Astrocyte of the spinal cord (primary cell): ENCODE measurements at regions not wholly inside any gene's neighbourhood (a gene's known extent, or its start where the extent isn't known, plus 50 kb on each side); places are given as distances from the start of the nearest gene placed in this dataset.

Experiments
- DNase-seq: peaks from one replicate; pipeline ENCODE4 v3.0.0; 2011; ENCODE audit warnings: low read depth, low spot score
- H3K4me3 ChIP-seq: 2 replicates; pipeline ENCODE4 v1.5.1; 2011; ENCODE audit warnings: low read depth, mild to moderate bottlenecking, low read length, moderate library complexity
- in situ Hi-C: cut with HindIII; loops from 2 replicates; pipeline ENCODE4 v1.10.0; 2017; ENCODE audit warnings: low sequenced_read_pairs
- TF ChIP-seq, protein P1 (sequence below): IDR thresholded peaks from 2 replicates; pipeline ENCODE4 v1.5.1; 2012; ENCODE audit warnings: low read depth, mild to moderate bottlenecking, low read length, inconsistent platforms

DNA sequence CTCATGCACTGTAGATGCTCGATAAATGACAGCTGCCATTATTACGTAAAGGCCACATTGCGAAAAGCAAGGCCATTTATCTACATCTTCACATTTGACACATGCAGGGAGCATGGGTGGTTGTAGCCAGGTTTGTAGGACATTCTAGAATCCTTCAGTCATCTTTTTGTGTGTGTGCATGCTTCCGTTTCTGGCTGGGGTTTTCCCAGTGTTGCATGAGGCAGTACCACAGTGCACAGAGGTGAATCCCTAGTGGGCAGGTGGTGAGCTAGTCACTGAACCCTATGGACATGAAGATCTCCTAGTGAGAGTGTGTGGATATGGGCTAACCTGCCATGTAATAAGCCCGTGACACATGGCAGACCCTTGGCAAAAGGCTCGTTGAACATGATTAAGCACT lies 151.8 kb upstream of the SLC14A2 start:
- in situ Hi-C loops, result no loop called here
- TF ChIP-seq, protein P1, sequence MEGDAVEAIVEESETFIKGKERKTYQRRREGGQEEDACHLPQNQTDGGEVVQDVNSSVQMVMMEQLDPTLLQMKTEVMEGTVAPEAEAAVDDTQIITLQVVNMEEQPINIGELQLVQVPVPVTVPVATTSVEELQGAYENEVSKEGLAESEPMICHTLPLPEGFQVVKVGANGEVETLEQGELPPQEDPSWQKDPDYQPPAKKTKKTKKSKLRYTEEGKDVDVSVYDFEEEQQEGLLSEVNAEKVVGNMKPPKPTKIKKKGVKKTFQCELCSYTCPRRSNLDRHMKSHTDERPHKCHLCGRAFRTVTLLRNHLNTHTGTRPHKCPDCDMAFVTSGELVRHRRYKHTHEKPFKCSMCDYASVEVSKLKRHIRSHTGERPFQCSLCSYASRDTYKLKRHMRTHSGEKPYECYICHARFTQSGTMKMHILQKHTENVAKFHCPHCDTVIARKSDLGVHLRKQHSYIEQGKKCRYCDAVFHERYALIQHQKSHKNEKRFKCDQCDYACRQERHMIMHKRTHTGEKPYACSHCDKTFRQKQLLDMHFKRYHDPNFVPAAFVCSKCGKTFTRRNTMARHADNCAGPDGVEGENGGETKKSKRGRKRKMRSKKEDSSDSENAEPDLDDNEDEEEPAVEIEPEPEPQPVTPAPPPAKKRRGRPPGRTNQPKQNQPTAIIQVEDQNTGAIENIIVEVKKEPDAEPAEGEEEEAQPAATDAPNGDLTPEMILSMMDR, result no peak
- no peak overlapping the region for H3K4me3 ChIP-seq
- DNase-seq, result no peak

DNA sequence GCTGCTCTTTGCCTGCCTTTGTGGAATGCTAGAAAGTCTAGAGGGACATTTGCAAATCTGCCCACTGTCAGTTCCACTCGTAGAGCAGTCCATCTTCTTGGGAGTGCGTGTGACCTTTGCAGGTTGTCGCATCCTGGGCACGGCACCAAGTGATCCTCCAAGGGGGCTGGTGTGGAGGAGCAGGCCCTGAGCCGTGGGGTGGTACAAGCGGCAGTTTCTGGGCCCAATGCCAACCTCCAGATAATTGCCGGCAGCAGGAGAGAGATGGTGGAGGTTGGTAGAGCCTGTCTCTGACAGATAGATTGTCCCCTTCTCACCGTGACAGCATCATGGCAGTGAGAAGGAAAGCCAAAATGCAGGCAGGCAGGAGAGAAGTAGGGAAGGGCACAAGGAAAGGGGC lies 150.7 kb upstream of the SLC14A2 start:
- TF ChIP-seq, protein P1, result no peak
- no peak for DNase-seq
- in situ Hi-C loops, result no loop called here
- H3K4me3 ChIP-seq, result no peak overlapping the region

DNA sequence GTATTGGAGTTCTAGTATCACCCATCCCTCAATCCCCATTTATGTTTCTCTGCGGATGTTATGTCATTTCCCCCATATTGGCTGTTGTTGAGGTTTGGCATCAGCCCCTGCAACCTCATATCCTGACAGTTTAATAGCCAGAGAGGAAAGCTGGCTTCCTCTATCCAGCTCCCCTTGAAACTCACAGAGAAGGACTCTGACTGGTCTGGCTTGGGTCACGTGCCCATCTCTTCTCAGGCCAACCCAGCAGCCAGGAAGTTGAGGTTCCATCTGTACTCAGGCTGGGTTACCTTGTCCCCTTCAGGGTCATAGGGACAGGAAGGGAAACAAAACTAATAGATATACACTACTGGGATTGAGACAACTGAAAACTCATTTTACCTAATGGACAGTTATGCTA lies 148.0 kb upstream of the SLC14A2 start:
- in situ Hi-C loops, result no loop called here
- TF ChIP-seq, protein P1, result no peak
- H3K4me3 ChIP-seq, result no peak overlapping the region
- DNase-seq, result no peak

DNA sequence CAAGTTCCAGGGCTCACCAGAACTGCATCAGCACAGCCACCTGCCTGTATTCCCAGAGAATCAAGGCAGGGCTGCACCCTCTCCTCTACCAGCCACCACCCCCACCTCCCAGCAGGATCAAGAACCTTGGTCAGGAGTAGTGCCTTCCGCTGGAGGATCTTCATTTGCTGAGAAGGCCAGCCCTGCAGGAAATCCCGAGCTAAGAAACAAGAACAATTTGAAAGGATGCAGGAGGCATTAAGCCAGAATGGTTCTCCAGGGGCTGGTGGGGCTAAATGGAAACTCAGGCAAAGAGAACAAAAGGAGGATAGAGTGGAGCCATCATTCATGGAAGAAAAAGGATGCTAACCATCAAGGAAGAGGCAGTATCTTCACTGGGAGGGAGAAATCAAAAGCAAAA lies 147.3 kb upstream of the SLC14A2 start:
- TF ChIP-seq, protein P1, result no peak
- H3K4me3 ChIP-seq, result no peak overlapping the region
- no peak for DNase-seq
- in situ Hi-C loops, result no loop called here

DNA sequence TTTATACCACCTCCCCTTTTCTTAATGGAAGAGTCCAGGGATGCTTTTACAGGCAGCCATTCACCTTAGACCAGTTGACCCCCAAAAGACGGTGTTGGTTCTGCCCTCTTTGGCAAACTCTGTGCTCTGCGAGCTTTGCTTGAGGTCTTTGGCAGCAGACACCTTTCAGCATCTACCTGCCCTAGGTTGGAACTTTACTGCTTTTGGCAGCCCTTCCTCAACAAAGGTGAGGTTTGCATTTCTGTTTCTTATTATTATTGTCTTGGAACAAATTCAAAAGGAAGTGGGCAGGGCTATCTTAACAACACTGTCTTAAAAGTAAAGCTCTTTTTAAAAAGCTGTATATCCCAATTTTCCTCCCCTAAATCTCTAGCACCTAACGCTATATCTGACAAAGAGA lies 136.4 kb upstream of the SLC14A2 start:
- DNase-seq, result no peak
- in situ Hi-C loops, result no loop called here
- H3K4me3 ChIP-seq, result no peak overlapping the region
- TF ChIP-seq, protein P1, result no peak

DNA sequence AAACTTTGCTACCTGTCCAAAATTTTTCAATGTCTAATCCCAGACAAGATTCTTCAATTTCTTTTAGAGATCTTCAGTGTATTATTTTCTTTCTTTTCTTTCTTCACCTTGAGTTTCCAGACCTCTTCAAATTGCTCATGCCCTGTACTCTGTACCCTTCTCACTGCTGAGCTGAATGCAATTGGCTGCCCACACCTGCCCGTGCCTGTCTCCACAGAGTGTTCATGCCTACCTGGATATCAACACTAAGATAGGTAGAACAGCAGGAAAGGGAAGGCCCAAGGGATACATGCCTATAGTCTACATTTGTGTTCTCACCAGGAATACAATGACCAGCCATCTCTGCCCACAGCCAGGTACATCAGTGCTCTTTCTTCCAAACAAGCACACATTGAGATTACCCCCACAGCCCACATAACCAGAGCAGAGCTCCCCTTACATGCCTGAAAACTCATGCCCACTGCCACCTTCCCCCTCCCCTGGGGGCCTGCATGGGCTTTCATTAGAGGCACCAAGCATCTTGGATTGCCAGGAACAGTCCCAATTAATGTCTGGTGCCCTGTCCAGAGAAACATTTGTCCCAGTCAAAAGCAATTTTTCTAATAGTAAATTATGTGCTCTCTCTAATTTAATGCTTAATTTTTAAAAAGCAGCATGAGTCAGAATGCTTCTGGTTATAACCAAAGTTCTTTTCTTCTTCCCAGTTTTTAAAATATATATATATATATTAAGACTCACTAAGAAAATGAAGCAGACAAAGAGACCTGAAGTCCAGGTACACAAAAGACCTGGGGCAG lies 134.9 kb upstream of the SLC14A2 start:
- no peak overlapping the region for H3K4me3 ChIP-seq
- DNase-seq, result no peak
- TF ChIP-seq, protein P1, result no peak
- in situ Hi-C loops, result no loop called here
